H9 (cell line): ENCODE measurements at regions not wholly inside any gene's neighbourhood (a gene's known extent, or its start where the extent isn't known, plus 50 kb on each side); places are given as distances from the start of the nearest gene placed in this dataset.
"Not testable (repeated sequence)": the region's sequence is repeated elsewhere in the genome, so short reads cannot be mapped to it uniquely, and the experiment has no call there.

Experiments
- DNase-seq: peaks from one replicate; pipeline ENCODE4 v3.0.0-alpha.2; 2017
- H2AFZ ChIP-seq: one replicate; pipeline ENCODE4 v1.6.1; 2013; ENCODE audit warnings: mild to moderate bottlenecking, low read length, control low read depth, moderate library complexity
- H2AK5ac ChIP-seq: 2 replicates; pipeline ENCODE4 v1.6.1; 2013; ENCODE audit warnings: low read length, control low read depth, mixed read lengths; ENCODE audit not compliant: insufficient read length
- H2BK120ac ChIP-seq: one replicate; pipeline ENCODE4 v1.6.1; 2013; ENCODE audit warnings: low read depth, mild to moderate bottlenecking, low read length, control low read depth, inconsistent platforms; ENCODE audit not compliant: poor library complexity, severe bottlenecking
- H2BK12ac ChIP-seq: 2 replicates; pipeline ENCODE4 v1.6.1; 2013; ENCODE audit warnings: low read length, control low read depth, mixed read lengths, low read depth; ENCODE audit not compliant: insufficient read length
- H2BK15ac ChIP-seq: 2 replicates; pipeline ENCODE4 v1.6.1; 2013; ENCODE audit warnings: low read depth, low read length, control low read depth
- H2BK20ac ChIP-seq: one replicate; pipeline ENCODE4 v1.6.1; 2013; ENCODE audit warnings: low read depth, mild to moderate bottlenecking, low read length, control low read depth, inconsistent platforms; ENCODE audit not compliant: poor library complexity, severe bottlenecking
- H2BK5ac ChIP-seq: 2 replicates; pipeline ENCODE4 v1.6.1; 2013; ENCODE audit warnings: low read length, control low read depth, mixed read lengths; ENCODE audit not compliant: insufficient read length
- H3K14ac ChIP-seq: 2 replicates; pipeline ENCODE4 v1.6.1; 2013; ENCODE audit warnings: low read length, control low read depth; ENCODE audit not compliant: insufficient read depth
- H3K18ac ChIP-seq: 2 replicates; pipeline ENCODE4 v1.6.1; 2013; ENCODE audit warnings: low read depth, mild to moderate bottlenecking, mixed read lengths, low read length, control low read depth; ENCODE audit not compliant: insufficient read length
- H3K23ac ChIP-seq: 2 replicates; pipeline ENCODE4 v1.6.1; 2013; ENCODE audit warnings: low read length, control low read depth, mixed read lengths, low read depth; ENCODE audit not compliant: insufficient read length
- H3K23me2 ChIP-seq: 2 replicates; pipeline ENCODE4 v1.6.1; 2013; ENCODE audit warnings: low read depth, mild to moderate bottlenecking, mixed read lengths, low read length, control low read depth; ENCODE audit not compliant: insufficient read length, poor library complexity, severe bottlenecking
- H3K27ac ChIP-seq: 2 replicates; pipeline ENCODE4 v1.5.1; 2013; ENCODE audit warnings: low read length, control low read depth, mixed read lengths, low read depth; ENCODE audit not compliant: insufficient read length
- H3K27me3 ChIP-seq: 2 replicates; pipeline ENCODE4 v1.6.1; 2013; ENCODE audit warnings: low read length, control low read depth, inconsistent platforms; ENCODE audit not compliant: insufficient read depth
- H3K4ac ChIP-seq: 2 replicates; pipeline ENCODE4 v1.6.1; 2013; ENCODE audit warnings: low read depth, mild to moderate bottlenecking, control low read depth, inconsistent platforms, low read length, moderate library complexity
- H3K4me1 ChIP-seq: 2 replicates; pipeline ENCODE4 v1.6.1; 2013; ENCODE audit warnings: low read length, control low read depth, inconsistent platforms; ENCODE audit not compliant: insufficient read depth
- H3K4me2 ChIP-seq: 2 replicates; pipeline ENCODE4 v1.6.1; 2013; ENCODE audit warnings: low read length, control low read depth, mixed read lengths; ENCODE audit not compliant: insufficient read length, insufficient read depth
- H3K56ac ChIP-seq: 2 replicates; pipeline ENCODE4 v1.6.1; 2013; ENCODE audit warnings: low read depth, mild to moderate bottlenecking, mixed read lengths, low read length, control low read depth; ENCODE audit not compliant: insufficient read length
- H3K79me1 ChIP-seq: 2 replicates; pipeline ENCODE4 v1.6.1; 2013; ENCODE audit warnings: low read depth, mild to moderate bottlenecking, moderate library complexity, low read length, control low read depth, inconsistent platforms; ENCODE audit not compliant: insufficient read depth, poor library complexity, severe bottlenecking
- H3K79me2 ChIP-seq: 2 replicates; pipeline ENCODE4 v1.6.1; 2013; ENCODE audit warnings: low read length, control low read depth, inconsistent platforms; ENCODE audit not compliant: insufficient read depth
- H3K9ac ChIP-seq: 2 replicates; pipeline ENCODE4 v1.6.1; 2013; ENCODE audit warnings: low read length, control low read depth, mixed read lengths; ENCODE audit not compliant: insufficient read length; ENCODE audit errors: extremely low read depth
- H3K9me3 ChIP-seq: one replicate; pipeline ENCODE4 v1.6.1; 2013; ENCODE audit warnings: low read depth, low read length, inconsistent platforms; ENCODE audit not compliant: control insufficient read depth
- H3T11ph ChIP-seq: one replicate; pipeline ENCODE4 v1.6.1; 2013; ENCODE audit warnings: mild to moderate bottlenecking, low read length, control low read depth, inconsistent platforms
- H4K20me1 ChIP-seq: one replicate; pipeline ENCODE4 v1.6.1; 2013; ENCODE audit not compliant: control insufficient read depth, insufficient read length, insufficient read depth
- H4K5ac ChIP-seq: 2 replicates; pipeline ENCODE4 v1.6.1; 2013; ENCODE audit warnings: low read depth, mild to moderate bottlenecking, mixed read lengths, low read length, control low read depth; ENCODE audit not compliant: insufficient read length
- H4K8ac ChIP-seq: replicated peaks from 2 replicates; pipeline ENCODE4 v1.6.1; 2013; ENCODE audit warnings: low read length, control low read depth, mixed read lengths, low read depth; ENCODE audit not compliant: insufficient read length
- H4K91ac ChIP-seq: 2 replicates; pipeline ENCODE4 v1.6.1; 2013; ENCODE audit warnings: low read depth, mild to moderate bottlenecking, moderate library complexity, mixed read lengths, low read length, control low read depth; ENCODE audit not compliant: insufficient read length
- H3K27ac Mint-ChIP-seq, 3 experiments: 2 replicates in 2 of 3; 3 replicates in 1 of 3; pipeline ENCODE4 v1.8.0; 2020 to 2021; ENCODE audit warnings: mixed read lengths in 3 of 3, mild to moderate bottlenecking in 1 of 3, moderate library complexity in 1 of 3
- H3K27me3 Mint-ChIP-seq: 2 replicates; pipeline ENCODE4 v1.8.0; 2021; ENCODE audit warnings: low read depth, mild to moderate bottlenecking, moderate library complexity, mixed read lengths
- H3K36me3 Mint-ChIP-seq, 3 experiments: 2 replicates in 2 of 3; 3 replicates in 1 of 3; pipeline ENCODE4 v1.8.0; 2020 to 2021; ENCODE audit warnings: low read depth in 3 of 3, mixed read lengths in 3 of 3; ENCODE audit not compliant: insufficient read depth in 1 of 3
- H3K4me1 Mint-ChIP-seq, 2 experiments: 2 replicates each; pipeline ENCODE4 v1.8.0; 2020; ENCODE audit warnings: mixed read lengths in 2 of 2
- H3K4me3 Mint-ChIP-seq, 2 experiments: 2 replicates in 1 of 2; 3 replicates in 1 of 2; pipeline ENCODE4 v1.8.0; 2020 to 2021; ENCODE audit warnings: mild to moderate bottlenecking in 2 of 2, mixed read lengths in 2 of 2, moderate library complexity in 1 of 2
- H3K9me3 Mint-ChIP-seq, 2 experiments: 2 replicates in 1 of 2; 3 replicates in 1 of 2; pipeline ENCODE4 v1.8.0; 2020; ENCODE audit warnings: mild to moderate bottlenecking in 2 of 2, mixed read lengths in 2 of 2, moderate library complexity in 1 of 2
- WGBS: extraction: QIAGEN DNeasy Blood & Tissue Kit; methylation state at CpG from one replicate; pipeline ENCODE4 v1.1.7; 2013; ENCODE audit warnings: missing lambda C conversion rate, low lambda C conversion rate, mixed read lengths; ENCODE audit not compliant: insufficient read length; ENCODE audit errors: extremely low coverage; 5-methylcytosine and 5-hydroxymethylcytosine counted together
- TF ChIP-seq, protein P1 (sequence below): fragments of 200-600 bp; sonication (generic); conservative IDR thresholded peaks from 3 replicates; pipeline ENCODE4 v1.8.0; 2021; ENCODE audit warnings: antibody characterized with exemption, mild to moderate bottlenecking

DNA sequence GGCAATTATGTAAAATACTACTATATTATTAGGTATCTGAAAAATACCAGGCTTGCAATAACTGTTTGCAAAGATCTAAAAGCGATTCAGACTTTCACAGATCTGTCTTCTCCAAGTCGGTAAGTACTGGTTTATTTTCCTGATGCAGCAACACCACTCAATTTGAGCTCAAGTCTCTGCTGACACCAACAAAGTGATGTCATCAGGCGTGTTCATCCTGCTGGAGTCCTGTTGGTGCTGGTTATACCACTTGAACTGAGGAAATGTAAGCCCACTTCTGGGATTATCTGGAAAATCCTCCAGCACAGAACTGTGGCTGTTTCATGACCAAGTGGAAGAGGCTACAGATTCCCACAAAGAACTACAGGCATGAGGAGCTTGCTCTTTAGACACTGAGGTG lies 267.6 kb downstream of the BCL2 start:
- Histone ChIP-seq H4K20me1 (no peaks in the 10 kb centered on the region), H2BK15ac (no peak overlapping the region), H2BK20ac (no peak overlapping the region), H3T11ph (no peak overlapping the region), H3K9ac (no peak overlapping the region), H3K79me2 (no peaks in the 10 kb centered on the region), H3K27me3 (no peaks in the 10 kb centered on the region), H3K4me1 (no peaks in the 10 kb centered on the region), H3K27ac (no peak overlapping the region), H4K5ac (no peak overlapping the region), H4K8ac (no peak overlapping the region), H2BK12ac (no peak overlapping the region), H3K79me1 (no peaks in the 10 kb centered on the region), H3K23me2 (no peaks in the 10 kb centered on the region), H3K14ac (no peak overlapping the region), H3K18ac (no peak overlapping the region), H3K56ac (no peak overlapping the region), H4K91ac (no peak overlapping the region), H2BK5ac (no peak overlapping the region), H2AFZ (no peak overlapping the region), H3K23ac (no peak overlapping the region), H2BK120ac (no peak overlapping the region), H3K9me3 (no peaks in the 10 kb centered on the region), H3K4me2 (no peak overlapping the region), H3K4ac (no peak overlapping the region), H2AK5ac (no peak overlapping the region)
- WGBS, result no CpG with 5 or more reads among the region's 3 CpGs
- Mint-ChIP-seq H3K27ac (no peak overlapping the region; a peak in 1 of 7 replicates), H3K9me3 (no peaks in the 10 kb centered on the region), H3K36me3 (no peaks in the 10 kb centered on the region), H3K4me3 (no peak overlapping the region), H3K4me1 (peaks cover 9% of the 10 kb centered on the region in 2 experiments), H3K27me3 (no peaks in the 10 kb centered on the region)
- TF ChIP-seq, protein P1, sequence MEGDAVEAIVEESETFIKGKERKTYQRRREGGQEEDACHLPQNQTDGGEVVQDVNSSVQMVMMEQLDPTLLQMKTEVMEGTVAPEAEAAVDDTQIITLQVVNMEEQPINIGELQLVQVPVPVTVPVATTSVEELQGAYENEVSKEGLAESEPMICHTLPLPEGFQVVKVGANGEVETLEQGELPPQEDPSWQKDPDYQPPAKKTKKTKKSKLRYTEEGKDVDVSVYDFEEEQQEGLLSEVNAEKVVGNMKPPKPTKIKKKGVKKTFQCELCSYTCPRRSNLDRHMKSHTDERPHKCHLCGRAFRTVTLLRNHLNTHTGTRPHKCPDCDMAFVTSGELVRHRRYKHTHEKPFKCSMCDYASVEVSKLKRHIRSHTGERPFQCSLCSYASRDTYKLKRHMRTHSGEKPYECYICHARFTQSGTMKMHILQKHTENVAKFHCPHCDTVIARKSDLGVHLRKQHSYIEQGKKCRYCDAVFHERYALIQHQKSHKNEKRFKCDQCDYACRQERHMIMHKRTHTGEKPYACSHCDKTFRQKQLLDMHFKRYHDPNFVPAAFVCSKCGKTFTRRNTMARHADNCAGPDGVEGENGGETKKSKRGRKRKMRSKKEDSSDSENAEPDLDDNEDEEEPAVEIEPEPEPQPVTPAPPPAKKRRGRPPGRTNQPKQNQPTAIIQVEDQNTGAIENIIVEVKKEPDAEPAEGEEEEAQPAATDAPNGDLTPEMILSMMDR, result no peak
- DNase-seq, result no peak

DNA sequence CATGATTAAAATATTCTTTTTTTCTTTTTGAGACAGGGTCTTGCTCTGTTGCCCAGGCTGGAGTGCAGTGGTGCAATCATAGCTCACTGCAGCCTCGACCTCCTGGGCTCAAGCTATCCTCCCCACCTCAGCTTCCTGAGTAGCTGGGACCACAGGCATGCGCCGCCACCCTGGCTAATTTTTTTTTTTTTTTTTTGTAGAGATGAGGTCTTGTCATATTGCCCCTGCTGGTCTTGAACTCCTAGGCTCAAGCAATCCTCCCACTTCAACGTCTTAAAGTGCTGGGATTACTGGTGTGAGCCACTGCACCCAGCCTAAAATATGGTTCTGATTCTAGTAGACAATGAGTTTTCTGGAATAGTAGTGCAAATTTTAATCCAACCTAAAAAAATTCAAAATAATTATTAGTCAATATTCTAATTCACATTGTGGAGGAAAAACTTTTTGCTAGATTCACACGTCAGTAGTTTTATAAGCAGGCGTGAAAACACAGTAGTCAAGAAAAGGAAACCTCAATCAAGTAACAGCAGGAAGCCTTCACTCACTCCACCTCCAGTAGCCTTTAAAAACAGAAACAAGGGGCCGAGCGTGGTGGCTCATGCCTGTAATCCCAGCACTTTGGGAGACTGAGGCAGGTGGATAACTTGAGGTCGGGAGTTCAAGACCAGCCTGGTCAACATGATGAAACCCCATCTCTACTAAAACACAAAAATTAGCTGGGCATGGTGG lies 268.7 kb downstream of the BCL2 start:
- not testable (repeated sequence) for H3K9me3 Mint-ChIP-seq, DNase-seq, H3K4me1 ChIP-seq, H3K79me1 ChIP-seq, H2AK5ac ChIP-seq, H3K36me3 Mint-ChIP-seq, H3K4me1 Mint-ChIP-seq, H3K79me2 ChIP-seq, H3K14ac ChIP-seq, H2BK120ac ChIP-seq, H3K56ac ChIP-seq, H2BK12ac ChIP-seq, H4K8ac ChIP-seq, H2BK5ac ChIP-seq, H2AFZ ChIP-seq, H3K27ac ChIP-seq, H2BK15ac ChIP-seq, H3K4me3 Mint-ChIP-seq, H3K9me3 ChIP-seq, H3K23ac ChIP-seq, H4K5ac ChIP-seq, H4K20me1 ChIP-seq, H2BK20ac ChIP-seq, H3K23me2 ChIP-seq, H3K27me3 Mint-ChIP-seq, H3T11ph ChIP-seq, H3K4me2 ChIP-seq, H3K27ac Mint-ChIP-seq, H3K4ac ChIP-seq, H3K18ac ChIP-seq, H4K91ac ChIP-seq, H3K9ac ChIP-seq, H3K27me3 ChIP-seq
- WGBS, result no CpG with 5 or more reads among the region's 9 CpGs
